ENCODE measurements at regions not wholly inside any gene's neighbourhood (a gene's known extent, or its start where the extent isn't known, plus 50 kb on each side); places are given as distances from the start of the nearest gene placed in this dataset.

DNA sequence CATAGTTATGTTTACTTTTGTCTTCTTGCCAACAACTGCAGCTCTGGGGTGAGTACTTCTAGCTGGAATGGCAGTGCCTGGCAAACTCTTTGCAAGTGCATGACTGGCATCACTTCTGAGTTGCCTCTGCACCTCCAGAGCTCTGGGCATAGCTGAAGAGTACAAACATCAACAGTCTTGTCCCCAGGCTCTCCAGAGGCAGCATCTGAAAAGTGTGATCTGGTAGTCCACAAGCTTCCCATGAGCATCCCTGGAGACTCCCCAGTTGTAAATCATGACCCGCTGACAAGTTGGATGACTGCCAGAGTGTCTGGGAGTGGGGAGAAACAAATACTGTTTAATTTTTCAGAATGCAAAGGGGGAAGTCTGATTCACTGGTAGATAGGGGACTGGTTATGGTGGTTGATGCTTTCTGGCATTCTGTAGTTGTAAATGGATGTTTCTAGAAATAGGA lies 138.9 kb upstream of the CDK13 start:
- H3K4me1 ChIP-seq (ENCODE audit: control insufficient read depth in 2 of 2, insufficient read depth in 2 of 2, low read length in 2 of 2), result no peaks in the 10 kb centered on the region
- no peak for DNase-seq (ENCODE audit: low read depth in 6 of 9, low spot score in 9 of 9)
- H3K27me3 ChIP-seq (ENCODE audit: control insufficient read depth in 2 of 2, insufficient read depth in 1 of 2, low read length in 1 of 2), result no peaks in the 10 kb centered on the region
- WGBS, result 66% methylated on average over 1 of the region's 1 CpG
- H3K27ac ChIP-seq (ENCODE audit: low read depth in 1 of 2, low read length in 1 of 2), result no peak overlapping the region
- H3K9me3 ChIP-seq (ENCODE audit: control insufficient read depth in 2 of 2, insufficient read depth in 1 of 2, low read length in 1 of 2), result no peaks in the 10 kb centered on the region
- H3K36me3 ChIP-seq (ENCODE audit: control insufficient read depth in 2 of 2, insufficient read depth in 2 of 2, low read length in 1 of 2), result no peaks in the 10 kb centered on the region
- H3K4me3 ChIP-seq (ENCODE audit: low read length in 2 of 2), result no peak overlapping the region

DNA sequence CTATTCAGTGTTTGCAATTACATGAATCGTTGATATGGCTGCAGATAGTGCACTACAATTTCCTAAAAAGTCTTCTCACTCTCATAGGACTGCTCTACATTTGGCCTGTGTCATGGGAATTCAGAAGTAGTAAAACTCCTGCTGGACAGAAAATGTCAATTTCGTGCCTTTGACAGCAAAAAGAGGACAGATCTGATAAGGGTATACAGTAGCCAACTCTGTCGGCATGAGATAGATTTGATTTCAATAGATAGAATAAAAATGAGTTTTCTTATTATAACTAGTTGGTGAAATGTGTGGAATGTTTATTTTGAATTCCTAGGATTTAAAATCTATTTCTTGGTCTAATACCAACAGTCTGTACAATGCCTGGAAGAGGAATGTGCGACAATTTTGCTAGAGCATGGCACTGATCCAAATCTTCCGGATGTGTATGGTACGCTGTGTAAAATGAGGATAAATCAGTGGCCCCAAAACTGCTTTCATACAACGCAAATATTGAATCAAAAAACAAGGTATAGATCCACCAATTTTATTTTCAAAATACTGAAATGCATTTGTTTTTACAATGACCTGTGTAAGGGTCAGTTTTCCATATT lies 133.5 kb upstream of the CDK13 start:
- no peak for DNase-seq (ENCODE audit: low read depth in 6 of 9, low spot score in 9 of 9)
- no peak overlapping the region for H3K27ac ChIP-seq (ENCODE audit: low read depth in 1 of 2, low read length in 1 of 2)
- 94% methylated on average over 7 of the region's 7 CpGs for WGBS
- no peak overlapping the region for H3K4me3 ChIP-seq (ENCODE audit: low read length in 2 of 2)
- H3K27me3 ChIP-seq (ENCODE audit: control insufficient read depth in 2 of 2, insufficient read depth in 1 of 2, low read length in 1 of 2), result no peaks in the 10 kb centered on the region
- H3K4me1 ChIP-seq (ENCODE audit: control insufficient read depth in 2 of 2, insufficient read depth in 2 of 2, low read length in 2 of 2), result no peaks in the 10 kb centered on the region
- H3K9me3 ChIP-seq (ENCODE audit: control insufficient read depth in 2 of 2, insufficient read depth in 1 of 2, low read length in 1 of 2), result no peaks in the 10 kb centered on the region
- H3K36me3 ChIP-seq (ENCODE audit: control insufficient read depth in 2 of 2, insufficient read depth in 2 of 2, low read length in 1 of 2), result no peaks in the 10 kb centered on the region

DNA sequence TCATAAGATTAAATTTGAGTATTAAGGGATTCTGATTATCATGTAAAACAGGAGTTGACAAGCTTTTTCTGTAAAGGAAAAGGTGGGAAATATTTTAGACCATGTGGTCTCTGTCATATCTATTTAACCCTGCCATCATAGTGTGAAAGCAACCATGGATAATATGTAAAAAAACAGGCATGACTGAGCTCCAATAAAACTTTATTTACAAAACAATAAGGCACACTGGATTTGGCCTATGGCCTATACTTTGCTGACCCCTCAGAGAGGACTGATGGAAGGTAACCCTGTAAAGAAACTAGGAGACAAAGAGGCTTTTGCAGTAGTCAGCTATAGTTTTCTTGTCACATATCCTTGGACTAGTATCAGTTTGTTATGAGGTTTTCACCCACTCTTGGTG lies 130.5 kb upstream of the CDK13 start:
- H3K27me3 ChIP-seq (ENCODE audit: control insufficient read depth in 2 of 2, insufficient read depth in 1 of 2, low read length in 1 of 2), result no peaks in the 10 kb centered on the region
- no peak overlapping the region for H3K4me3 ChIP-seq (ENCODE audit: low read length in 2 of 2)
- H3K36me3 ChIP-seq (ENCODE audit: control insufficient read depth in 2 of 2, insufficient read depth in 2 of 2, low read length in 1 of 2), result no peaks in the 10 kb centered on the region
- H3K27ac ChIP-seq (ENCODE audit: low read depth in 1 of 2, low read length in 1 of 2), result no peak overlapping the region
- no peaks in the 10 kb centered on the region for H3K4me1 ChIP-seq (ENCODE audit: control insufficient read depth in 2 of 2, insufficient read depth in 2 of 2, low read length in 2 of 2)
- no peaks in the 10 kb centered on the region for H3K9me3 ChIP-seq (ENCODE audit: control insufficient read depth in 2 of 2, insufficient read depth in 1 of 2, low read length in 1 of 2)
- DNase-seq (ENCODE audit: low read depth in 6 of 9, low spot score in 9 of 9), result no peak

DNA sequence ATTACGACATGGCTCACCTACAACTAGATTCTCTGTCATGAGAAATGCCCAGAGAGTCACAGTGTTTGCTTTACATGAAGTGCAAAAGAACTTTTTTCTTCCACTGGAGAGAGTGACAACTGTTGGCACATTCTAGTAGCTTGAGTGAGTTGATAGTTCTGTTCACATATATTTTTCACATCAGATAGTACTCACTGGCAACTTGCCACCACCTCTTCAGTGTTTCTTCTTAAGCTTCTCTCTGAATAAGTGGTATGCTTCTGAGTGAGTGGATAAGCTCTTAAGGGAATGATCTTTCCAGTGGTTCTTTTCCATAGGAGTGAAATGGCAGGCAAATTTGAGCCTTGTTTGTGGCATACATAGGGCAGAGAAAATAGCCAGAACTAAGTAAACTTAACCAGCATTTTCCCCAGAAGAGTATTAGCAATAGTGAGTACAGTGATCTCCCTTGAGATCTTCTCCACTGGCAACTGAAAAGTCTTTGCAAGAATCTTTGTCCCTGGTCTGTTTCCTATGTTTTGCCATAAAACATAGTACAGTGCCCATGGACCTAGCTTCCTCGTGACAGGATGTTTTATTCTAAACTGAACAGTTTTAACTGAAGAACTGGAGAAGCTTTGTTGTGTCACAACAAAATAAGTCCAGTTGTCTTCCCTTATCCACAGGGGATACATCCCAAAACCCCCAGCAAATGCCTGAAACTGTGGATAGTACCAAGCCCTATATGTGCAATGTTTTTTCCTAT lies 125.4 kb upstream of the CDK13 start:
- Histone ChIP-seq H3K9me3 (ENCODE audit: control insufficient read depth in 2 of 2, insufficient read depth in 1 of 2, low read length in 1 of 2) (no peaks in the 10 kb centered on the region), H3K4me3 (ENCODE audit: low read length in 2 of 2) (no peak overlapping the region), H3K27ac (ENCODE audit: low read depth in 1 of 2, low read length in 1 of 2) (no peak overlapping the region), H3K36me3 (ENCODE audit: control insufficient read depth in 2 of 2, insufficient read depth in 2 of 2, low read length in 1 of 2) (no peaks in the 10 kb centered on the region), H3K4me1 (ENCODE audit: control insufficient read depth in 2 of 2, insufficient read depth in 2 of 2, low read length in 2 of 2) (no peaks in the 10 kb centered on the region), H3K27me3 (ENCODE audit: control insufficient read depth in 2 of 2, insufficient read depth in 1 of 2, low read length in 1 of 2) (no peaks in the 10 kb centered on the region)
- no peak for DNase-seq (ENCODE audit: low read depth in 6 of 9, low spot score in 9 of 9)
- WGBS, result 93% methylated on average over 2 of the region's 2 CpGs

DNA sequence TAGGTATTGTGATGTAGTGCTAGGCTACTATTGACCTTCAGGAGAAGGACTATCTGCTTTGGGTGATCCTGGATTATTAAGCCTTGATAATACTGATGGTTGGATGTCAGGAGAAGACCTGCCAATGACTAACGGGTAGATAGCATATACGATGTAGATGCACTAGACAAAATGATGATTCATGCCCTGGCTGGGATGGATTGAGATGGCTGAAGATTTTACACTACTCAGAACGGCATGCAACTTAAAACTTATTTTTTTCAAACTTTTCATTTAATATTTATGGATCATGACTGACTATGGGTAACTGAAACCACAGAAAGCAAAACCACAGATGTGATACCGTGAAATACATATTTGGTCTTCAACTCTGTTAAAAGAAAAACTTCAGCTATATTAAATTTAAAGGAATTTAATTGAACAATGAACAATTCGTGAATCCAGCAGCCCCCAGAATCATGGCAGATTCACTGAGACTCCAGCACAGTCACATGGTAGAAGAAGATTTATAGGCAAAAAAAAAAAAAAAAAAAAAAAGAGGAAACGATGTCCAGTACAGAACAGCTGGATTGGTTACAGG lies 124.6 kb upstream of the CDK13 start:
- H3K36me3 ChIP-seq (ENCODE audit: control insufficient read depth in 2 of 2, insufficient read depth in 2 of 2, low read length in 1 of 2), result no peaks in the 10 kb centered on the region
- no peak for DNase-seq (ENCODE audit: low read depth in 6 of 9, low spot score in 9 of 9)
- no peaks in the 10 kb centered on the region for H3K27me3 ChIP-seq (ENCODE audit: control insufficient read depth in 2 of 2, insufficient read depth in 1 of 2, low read length in 1 of 2)
- no peak overlapping the region for H3K4me3 ChIP-seq (ENCODE audit: low read length in 2 of 2)
- 12% methylated on average over 6 of the region's 6 CpGs for WGBS
- no peaks in the 10 kb centered on the region for H3K9me3 ChIP-seq (ENCODE audit: control insufficient read depth in 2 of 2, insufficient read depth in 1 of 2, low read length in 1 of 2)
- H3K4me1 ChIP-seq (ENCODE audit: control insufficient read depth in 2 of 2, insufficient read depth in 2 of 2, low read length in 2 of 2), result no peaks in the 10 kb centered on the region
- no peak overlapping the region for H3K27ac ChIP-seq (ENCODE audit: low read depth in 1 of 2, low read length in 1 of 2)

DNA sequence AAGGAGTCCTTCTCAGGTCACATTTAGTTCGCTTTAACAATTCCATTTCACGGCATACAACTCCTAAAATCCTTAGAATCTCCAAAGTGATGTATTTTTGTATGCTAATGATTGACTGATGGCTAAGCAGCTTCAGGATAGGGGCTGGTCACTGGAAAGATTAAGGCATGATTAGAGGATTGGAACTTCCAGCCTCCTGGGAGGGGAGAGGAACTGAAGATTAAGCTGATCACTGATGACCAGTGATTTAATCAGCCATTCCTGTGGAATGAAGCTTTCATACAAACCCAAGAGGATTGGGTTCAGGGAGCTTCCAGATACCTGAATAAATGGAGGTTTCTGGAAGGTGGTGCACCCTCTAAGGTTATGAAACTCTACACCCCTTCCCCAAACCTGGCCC lies 123.9 kb upstream of the CDK13 start:
- Histone ChIP-seq H3K4me3 (ENCODE audit: low read length in 2 of 2) (no peak overlapping the region), H3K36me3 (ENCODE audit: control insufficient read depth in 2 of 2, insufficient read depth in 2 of 2, low read length in 1 of 2) (no peaks in the 10 kb centered on the region), H3K9me3 (ENCODE audit: control insufficient read depth in 2 of 2, insufficient read depth in 1 of 2, low read length in 1 of 2) (no peaks in the 10 kb centered on the region), H3K4me1 (ENCODE audit: control insufficient read depth in 2 of 2, insufficient read depth in 2 of 2, low read length in 2 of 2) (no peaks in the 10 kb centered on the region), H3K27me3 (ENCODE audit: control insufficient read depth in 2 of 2, insufficient read depth in 1 of 2, low read length in 1 of 2) (peaks cover 0 to 3% of the 10 kb centered on the region in 2 donors), H3K27ac (ENCODE audit: low read depth in 1 of 2, low read length in 1 of 2) (no peak overlapping the region)
- 49% methylated on average over 2 of the region's 2 CpGs for WGBS
- DNase-seq (ENCODE audit: low read depth in 6 of 9, low spot score in 9 of 9), result no peak

DNA sequence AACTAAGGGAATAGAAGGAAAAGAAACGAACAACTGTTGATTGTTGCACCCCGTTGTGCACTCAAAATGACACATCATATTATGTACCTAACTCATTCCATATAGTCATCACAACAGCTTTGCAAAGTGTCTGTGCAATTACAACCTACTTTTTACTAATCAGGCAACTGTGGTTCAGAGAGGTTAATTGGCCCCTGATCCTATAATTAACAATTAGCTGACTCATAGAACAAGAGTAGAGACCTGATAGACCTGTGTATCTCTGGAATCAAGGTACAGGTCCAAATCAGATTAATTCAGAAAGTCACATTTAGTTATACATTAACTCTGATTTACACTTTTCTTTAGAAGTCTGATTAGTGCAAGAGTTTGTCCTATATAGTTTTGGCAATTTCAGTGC lies 122.5 kb upstream of the CDK13 start:
- H3K9me3 ChIP-seq (ENCODE audit: control insufficient read depth in 2 of 2, insufficient read depth in 1 of 2, low read length in 1 of 2), result no peaks in the 10 kb centered on the region
- no peaks in the 10 kb centered on the region for H3K36me3 ChIP-seq (ENCODE audit: control insufficient read depth in 2 of 2, insufficient read depth in 2 of 2, low read length in 1 of 2)
- H3K4me1 ChIP-seq (ENCODE audit: control insufficient read depth in 2 of 2, insufficient read depth in 2 of 2, low read length in 2 of 2), result no peaks in the 10 kb centered on the region
- H3K27ac ChIP-seq (ENCODE audit: low read depth in 1 of 2, low read length in 1 of 2), result no peak overlapping the region
- 97% methylated on average over 2 of the region's 2 CpGs for WGBS
- peaks cover 0 to 17% of the 10 kb centered on the region in 2 donors for H3K27me3 ChIP-seq (ENCODE audit: control insufficient read depth in 2 of 2, insufficient read depth in 1 of 2, low read length in 1 of 2)
- no peak for DNase-seq (ENCODE audit: low read depth in 6 of 9, low spot score in 9 of 9)
- H3K4me3 ChIP-seq (ENCODE audit: low read length in 2 of 2), result no peak overlapping the region

DNA sequence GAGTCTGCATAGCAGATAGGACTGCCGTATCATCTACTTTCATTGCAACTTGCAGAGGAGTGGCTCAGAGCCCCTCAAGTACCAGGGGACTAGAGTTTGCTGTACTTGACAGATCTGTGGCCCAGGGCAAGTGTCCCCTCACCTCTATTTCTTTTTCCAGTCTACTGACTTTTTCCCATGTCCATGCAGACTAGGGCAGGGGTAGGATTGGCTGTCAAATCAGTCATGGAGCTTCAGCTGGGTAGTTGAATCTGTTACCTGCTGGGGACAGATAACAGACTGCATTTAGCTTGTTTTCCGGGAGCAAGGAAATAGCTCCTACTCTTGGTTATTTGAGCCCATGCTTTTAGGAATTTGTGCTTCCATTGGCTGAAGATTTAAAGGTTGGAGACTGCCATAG lies 121.0 kb upstream of the CDK13 start:
- Histone ChIP-seq H3K36me3 (ENCODE audit: control insufficient read depth in 2 of 2, insufficient read depth in 2 of 2, low read length in 1 of 2) (no peaks in the 10 kb centered on the region), H3K4me3 (ENCODE audit: low read length in 2 of 2) (no peak overlapping the region), H3K9me3 (ENCODE audit: control insufficient read depth in 2 of 2, insufficient read depth in 1 of 2, low read length in 1 of 2) (no peaks in the 10 kb centered on the region), H3K4me1 (ENCODE audit: control insufficient read depth in 2 of 2, insufficient read depth in 2 of 2, low read length in 2 of 2) (peaks cover 0 to 6% of the 10 kb centered on the region in 2 donors), H3K27me3 (ENCODE audit: control insufficient read depth in 2 of 2, insufficient read depth in 1 of 2, low read length in 1 of 2) (peaks cover 4 to 32% of the 10 kb centered on the region in 2 donors), H3K27ac (ENCODE audit: low read depth in 1 of 2, low read length in 1 of 2) (no peak overlapping the region)
- no peak for DNase-seq (ENCODE audit: low read depth in 6 of 9, low spot score in 9 of 9)
- WGBS, result 96% methylated on average over 2 of the region's 2 CpGs

DNA sequence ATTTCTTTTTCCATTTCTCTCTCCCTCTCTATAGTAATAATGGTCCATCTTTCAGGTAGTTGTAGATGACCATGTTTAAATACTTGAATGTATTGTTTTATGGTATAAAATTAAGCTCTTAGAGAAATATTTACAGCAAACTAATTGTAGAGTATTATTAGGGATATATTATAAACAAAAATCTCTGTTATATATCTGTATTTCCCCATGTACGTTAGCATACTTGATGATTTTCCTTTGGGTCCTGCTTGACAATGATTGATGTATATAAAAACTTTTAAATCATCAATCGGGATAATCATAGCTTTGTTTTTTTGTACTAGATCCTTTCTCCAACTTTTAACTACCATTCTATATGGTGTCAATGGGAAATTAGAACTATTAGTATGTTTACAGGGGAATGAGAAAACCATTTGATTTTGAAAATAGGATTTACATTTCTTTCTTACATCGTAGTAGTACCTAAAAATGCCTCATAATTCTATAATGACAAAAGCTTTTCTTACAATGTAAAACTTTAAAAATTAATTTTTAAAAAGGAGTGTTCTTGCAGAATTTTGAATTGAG lies 117.5 kb upstream of the CDK13 start:
- no peaks in the 10 kb centered on the region for H3K36me3 ChIP-seq (ENCODE audit: control insufficient read depth in 2 of 2, insufficient read depth in 2 of 2, low read length in 1 of 2)
- WGBS, result 74% methylated on average over 3 of the region's 3 CpGs
- no peaks in the 10 kb centered on the region for H3K9me3 ChIP-seq (ENCODE audit: control insufficient read depth in 2 of 2, insufficient read depth in 1 of 2, low read length in 1 of 2)
- no peak overlapping the region for H3K27ac ChIP-seq (ENCODE audit: low read depth in 1 of 2, low read length in 1 of 2)
- H3K4me3 ChIP-seq (ENCODE audit: low read length in 2 of 2), result no peak overlapping the region
- peaks cover 4 to 52% of the 10 kb centered on the region in 2 donors for H3K27me3 ChIP-seq (ENCODE audit: control insufficient read depth in 2 of 2, insufficient read depth in 1 of 2, low read length in 1 of 2)
- H3K4me1 ChIP-seq (ENCODE audit: control insufficient read depth in 2 of 2, insufficient read depth in 2 of 2, low read length in 2 of 2), result peaks cover 0 to 8% of the 10 kb centered on the region in 2 donors
- no peak for DNase-seq (ENCODE audit: low read depth in 6 of 9, low spot score in 9 of 9)

Data from thymus (tissue), 11 donors.